ENCODE measurements at regions not wholly inside any gene's neighbourhood (a gene's known extent, or its start where the extent isn't known, plus 50 kb on each side); places are given as distances from the start of the nearest gene placed in this dataset.

DNA sequence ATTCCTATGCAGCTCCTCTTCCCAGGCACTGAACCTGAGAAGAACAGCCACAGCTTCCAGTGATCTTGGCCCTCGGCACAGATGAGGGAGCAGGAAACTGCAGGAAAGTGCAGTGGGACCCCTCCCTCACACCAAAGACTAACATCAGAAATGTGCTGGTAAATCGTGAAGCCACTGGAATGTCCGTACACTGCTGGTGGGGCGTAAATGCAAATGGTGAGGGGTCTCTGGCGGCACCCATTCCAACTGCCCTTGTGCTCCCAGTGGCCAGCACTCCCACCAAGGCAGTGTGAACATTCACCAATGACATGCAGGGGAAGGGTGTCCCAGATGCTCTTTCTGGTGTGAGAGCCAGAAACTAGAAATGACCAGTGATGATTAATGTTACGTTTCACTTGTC is 574.0 kb downstream of the BRD1 start:
- TF ChIP-seq, protein P1, sequence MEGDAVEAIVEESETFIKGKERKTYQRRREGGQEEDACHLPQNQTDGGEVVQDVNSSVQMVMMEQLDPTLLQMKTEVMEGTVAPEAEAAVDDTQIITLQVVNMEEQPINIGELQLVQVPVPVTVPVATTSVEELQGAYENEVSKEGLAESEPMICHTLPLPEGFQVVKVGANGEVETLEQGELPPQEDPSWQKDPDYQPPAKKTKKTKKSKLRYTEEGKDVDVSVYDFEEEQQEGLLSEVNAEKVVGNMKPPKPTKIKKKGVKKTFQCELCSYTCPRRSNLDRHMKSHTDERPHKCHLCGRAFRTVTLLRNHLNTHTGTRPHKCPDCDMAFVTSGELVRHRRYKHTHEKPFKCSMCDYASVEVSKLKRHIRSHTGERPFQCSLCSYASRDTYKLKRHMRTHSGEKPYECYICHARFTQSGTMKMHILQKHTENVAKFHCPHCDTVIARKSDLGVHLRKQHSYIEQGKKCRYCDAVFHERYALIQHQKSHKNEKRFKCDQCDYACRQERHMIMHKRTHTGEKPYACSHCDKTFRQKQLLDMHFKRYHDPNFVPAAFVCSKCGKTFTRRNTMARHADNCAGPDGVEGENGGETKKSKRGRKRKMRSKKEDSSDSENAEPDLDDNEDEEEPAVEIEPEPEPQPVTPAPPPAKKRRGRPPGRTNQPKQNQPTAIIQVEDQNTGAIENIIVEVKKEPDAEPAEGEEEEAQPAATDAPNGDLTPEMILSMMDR (IDR thresholded peaks at IDR 0.05): no peak
- TF ChIP-seq POLR2A (IDR thresholded peaks at IDR 0.05): no peak
- TF ChIP-seq EP300 (IDR thresholded peaks at IDR 0.05): no peak

Measured in tibial nerve (tissue), 4 donors.